Calu3 (cell line): ENCODE measurements at regions not wholly inside any gene's neighbourhood (a gene's known extent, or its start where the extent isn't known, plus 50 kb on each side); places are given as distances from the start of the nearest gene placed in this dataset.

Source experiments
- BruUV-seq: library from RNA; stranded (reverse); fragments of 400-500 nt; replicated peaks from 2 replicates; lab custom pipeline; 2021; lab: Mats Ljungman, UMichigan
- CTCF ChIA-PET: fragments of 300-600 bp; sonication (Branson Sonifier 250); formaldehyde crosslinking; loops from one replicate; lab custom pipeline; 2022; ENCODE audit warnings: antibody characterized with exemption; lab: Charles Lee
- DNase-seq: peaks from one replicate; pipeline ENCODE4 v3.0.0; 2022
- H3K27ac Mint-ChIP-seq: one replicate; pipeline ENCODE4 v1.8.0; 2022; ENCODE audit warnings: mixed read lengths; ENCODE audit not compliant: unreplicated experiment
- H3K27me3 Mint-ChIP-seq: one replicate; pipeline ENCODE4 v1.8.0; 2022; ENCODE audit warnings: mixed read lengths; ENCODE audit not compliant: unreplicated experiment
- H3K36me3 Mint-ChIP-seq: one replicate; pipeline ENCODE4 v1.8.0; 2022; ENCODE audit warnings: mild to moderate bottlenecking, moderate library complexity, mixed read lengths; ENCODE audit not compliant: insufficient read depth, unreplicated experiment
- H3K4me1 Mint-ChIP-seq: one replicate; pipeline ENCODE4 v1.8.0; 2022; ENCODE audit warnings: mild to moderate bottlenecking, low read depth, mixed read lengths; ENCODE audit not compliant: unreplicated experiment
- H3K4me3 Mint-ChIP-seq: one replicate; pipeline ENCODE4 v1.8.0; 2022; ENCODE audit warnings: mild to moderate bottlenecking, low read depth, moderate library complexity, mixed read lengths; ENCODE audit not compliant: unreplicated experiment
- H3K9me3 Mint-ChIP-seq: one replicate; pipeline ENCODE4 v1.8.0; 2022; ENCODE audit warnings: low read depth, mixed read lengths; ENCODE audit not compliant: unreplicated experiment
- intact Hi-C: fragments of 100-400 bp; cut with micrococcal nuclease; formaldehyde crosslinking; loops from one replicate; pipeline ENCODE4 v1.10.0; 2022; ENCODE audit not compliant: unreplicated experiment
- TF ChIP-seq, protein P1 (sequence below): fragments of 200-600 bp; IDR thresholded peaks from one replicate; pipeline ENCODE4 v1.8.0; 2022; ENCODE audit warnings: antibody characterized with exemption; ENCODE audit not compliant: unreplicated experiment

GRCh38 chr4:81632581-81633299 is 161.0 kb upstream of the RASGEF1B start:
- TF ChIP-seq, protein P1, sequence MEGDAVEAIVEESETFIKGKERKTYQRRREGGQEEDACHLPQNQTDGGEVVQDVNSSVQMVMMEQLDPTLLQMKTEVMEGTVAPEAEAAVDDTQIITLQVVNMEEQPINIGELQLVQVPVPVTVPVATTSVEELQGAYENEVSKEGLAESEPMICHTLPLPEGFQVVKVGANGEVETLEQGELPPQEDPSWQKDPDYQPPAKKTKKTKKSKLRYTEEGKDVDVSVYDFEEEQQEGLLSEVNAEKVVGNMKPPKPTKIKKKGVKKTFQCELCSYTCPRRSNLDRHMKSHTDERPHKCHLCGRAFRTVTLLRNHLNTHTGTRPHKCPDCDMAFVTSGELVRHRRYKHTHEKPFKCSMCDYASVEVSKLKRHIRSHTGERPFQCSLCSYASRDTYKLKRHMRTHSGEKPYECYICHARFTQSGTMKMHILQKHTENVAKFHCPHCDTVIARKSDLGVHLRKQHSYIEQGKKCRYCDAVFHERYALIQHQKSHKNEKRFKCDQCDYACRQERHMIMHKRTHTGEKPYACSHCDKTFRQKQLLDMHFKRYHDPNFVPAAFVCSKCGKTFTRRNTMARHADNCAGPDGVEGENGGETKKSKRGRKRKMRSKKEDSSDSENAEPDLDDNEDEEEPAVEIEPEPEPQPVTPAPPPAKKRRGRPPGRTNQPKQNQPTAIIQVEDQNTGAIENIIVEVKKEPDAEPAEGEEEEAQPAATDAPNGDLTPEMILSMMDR = no peak
- no peak for DNase-seq
- Mint-ChIP-seq H3K9me3 (peaks cover 2% of the 10 kb centered on the region), H3K27me3 (no peaks in the 10 kb centered on the region), H3K36me3 (peaks cover 5% of the 10 kb centered on the region), H3K4me1 (peaks cover 49% of the 10 kb centered on the region), H3K4me3 (no peak overlapping the region), H3K27ac (peak overlapping the region; percentile 52)
- no TSS peak for BruUV-seq
- intact Hi-C loops = no loop called here
- CTCF ChIA-PET = no interaction called here

DNA sequence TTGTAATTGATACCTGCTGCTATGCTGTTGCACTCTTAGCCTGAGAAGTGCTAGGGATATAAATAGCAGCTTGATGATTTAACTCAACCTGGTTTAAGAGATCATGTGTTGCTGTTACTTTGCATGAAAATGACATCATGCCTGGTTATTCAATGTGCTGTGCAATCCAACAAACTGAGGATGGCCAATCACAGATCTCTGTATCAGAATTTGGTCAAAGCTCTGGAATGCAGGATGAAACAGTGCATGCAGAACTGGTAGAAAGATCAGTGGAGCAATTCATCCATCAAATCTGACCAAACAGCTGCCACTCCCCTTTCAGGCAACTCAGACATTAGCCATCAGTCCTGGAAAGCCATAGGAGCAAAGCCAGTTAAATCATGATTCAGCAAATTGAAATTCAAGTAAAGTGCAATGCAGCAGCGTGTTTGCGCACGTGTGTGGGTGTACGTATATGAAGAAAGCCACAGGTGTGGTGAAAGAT is 160.3 kb upstream of the RASGEF1B start:
- peak; percentile 8 for DNase-seq
- Mint-ChIP-seq H3K36me3 (peaks cover 5% of the 10 kb centered on the region), H3K4me1 (peaks cover 52% of the 10 kb centered on the region), H3K9me3 (peaks cover 2% of the 10 kb centered on the region), H3K27ac (peak overlapping the region; percentile 52), H3K27me3 (no peaks in the 10 kb centered on the region), H3K4me3 (no peak overlapping the region)
- CTCF ChIA-PET = no interaction called here
- intact Hi-C loops = no loop called here
- TF ChIP-seq, protein P1 = no peak
- BruUV-seq = no TSS peak

DNA sequence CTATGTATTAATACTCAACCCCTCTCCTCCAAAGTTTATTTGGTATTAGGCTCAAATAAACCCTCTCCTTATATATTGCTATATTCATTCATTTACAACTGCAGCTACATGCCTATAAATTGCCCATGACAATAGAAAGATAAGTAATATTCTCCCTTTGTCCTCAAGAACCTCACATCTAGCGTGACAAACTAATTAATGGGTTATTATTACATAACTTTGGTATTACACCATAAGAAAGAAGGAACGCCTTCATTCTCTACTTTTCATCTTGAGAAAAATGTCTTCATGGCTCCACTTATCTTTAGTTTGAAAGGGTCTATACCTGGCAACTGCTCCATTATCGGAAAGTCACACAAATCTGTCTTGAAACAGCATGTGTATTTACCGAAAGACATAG is 157.7 kb upstream of the RASGEF1B start:
- Mint-ChIP-seq H3K27me3 (no peaks in the 10 kb centered on the region), H3K4me1 (peaks cover 65% of the 10 kb centered on the region), H3K4me3 (no peak overlapping the region), H3K27ac (no peak overlapping the region), H3K9me3 (peaks cover 2% of the 10 kb centered on the region), H3K36me3 (no peaks in the 10 kb centered on the region)
- CTCF ChIA-PET = interaction anchor here (0.6 kb wide), 1 partner anchor 135 kb away, joined by 3 read pairs; no protein-coding TSS in a partner anchor
- TF ChIP-seq, protein P1 = no peak
- intact Hi-C loops = no loop called here
- BruUV-seq = no TSS peak
- DNase-seq = no peak

DNA sequence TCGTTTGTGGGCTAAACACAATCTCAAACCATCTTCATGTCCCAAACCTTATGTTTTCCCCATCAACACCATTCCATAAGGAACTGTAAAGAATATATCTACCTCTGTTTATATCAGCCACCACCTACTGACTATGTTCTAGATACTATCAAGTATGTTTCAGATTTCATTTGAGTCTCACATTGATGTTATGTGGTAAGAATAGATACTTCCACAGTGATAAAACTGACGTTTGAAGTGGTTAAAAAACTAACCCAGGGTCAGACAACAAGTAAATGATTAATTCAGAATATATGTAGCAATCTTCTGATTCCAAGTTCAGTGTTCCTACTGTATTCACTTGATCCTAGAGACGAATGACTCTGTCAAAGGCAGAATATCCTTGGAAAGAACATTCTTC is 156.8 kb upstream of the RASGEF1B start:
- intact Hi-C loops = no loop called here
- BruUV-seq = no TSS peak
- H3K4me3 Mint-ChIP-seq = no peak overlapping the region
- H3K27me3 Mint-ChIP-seq = no peaks in the 10 kb centered on the region
- CTCF ChIA-PET = no interaction called here
- no peak overlapping the region for H3K27ac Mint-ChIP-seq
- no peaks in the 10 kb centered on the region for H3K36me3 Mint-ChIP-seq
- DNase-seq = no peak
- TF ChIP-seq, protein P1 = no peak
- H3K9me3 Mint-ChIP-seq = no peaks in the 10 kb centered on the region
- peaks cover 56% of the 10 kb centered on the region for H3K4me1 Mint-ChIP-seq
